ENCODE measurements at regions not wholly inside any gene's neighbourhood (a gene's known extent, or its start where the extent isn't known, plus 50 kb on each side); places are given as distances from the start of the nearest gene placed in this dataset.

DNA sequence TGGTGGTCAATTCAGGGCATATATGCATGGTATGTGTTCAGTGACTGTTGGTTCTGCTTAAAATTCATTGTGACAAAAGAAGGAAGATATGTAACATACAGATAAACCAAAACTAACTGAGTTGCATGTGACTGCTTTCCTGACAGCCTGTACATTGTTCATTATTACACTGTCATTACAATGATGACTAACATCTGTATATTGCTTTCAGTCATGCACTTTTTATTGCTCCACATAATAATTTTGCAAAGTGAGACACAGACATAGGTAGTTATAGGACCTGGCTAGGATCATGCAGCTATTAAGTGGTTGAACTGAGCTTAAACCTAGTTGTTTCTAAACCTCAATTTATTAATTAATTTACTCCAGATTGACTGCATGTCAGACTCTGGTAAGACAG, 703.2 kb downstream of the HDGFL1 start:
- no peak for DNase-seq (ENCODE audit: low read depth in 4 of 4, low spot score in 2 of 4)

DNA sequence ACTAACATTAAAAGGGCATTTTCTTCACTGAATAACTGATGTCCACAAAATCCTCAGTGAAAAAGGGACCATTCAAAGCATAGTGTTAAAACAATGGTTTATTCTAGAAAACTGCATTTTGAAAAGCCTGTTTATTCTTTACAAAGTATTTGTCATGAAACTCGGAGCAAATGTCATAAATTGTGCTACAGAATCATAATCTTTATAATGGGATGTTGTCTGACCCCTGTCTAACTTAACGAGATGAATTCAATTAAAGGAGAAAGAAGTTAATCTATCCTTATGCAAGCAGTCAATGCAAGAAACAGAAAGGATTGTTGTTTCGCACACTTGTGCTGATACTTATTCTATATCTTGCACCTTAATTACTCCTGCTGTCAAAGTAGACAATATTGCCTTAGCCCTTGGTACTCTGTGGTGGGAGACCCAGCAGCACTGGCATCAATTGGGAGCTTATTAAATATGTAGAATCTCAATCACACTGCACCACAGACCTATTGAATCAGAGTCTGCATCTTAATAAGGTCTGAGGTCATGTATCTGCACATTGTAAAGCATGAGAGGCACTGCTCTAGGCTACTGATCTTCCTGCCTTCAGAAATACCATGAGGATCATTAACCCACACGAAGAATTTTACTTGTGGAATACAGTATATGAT, 708.3 kb downstream of the HDGFL1 start:
- no peak for DNase-seq (ENCODE audit: low read depth in 4 of 4, low spot score in 2 of 4)

DNA sequence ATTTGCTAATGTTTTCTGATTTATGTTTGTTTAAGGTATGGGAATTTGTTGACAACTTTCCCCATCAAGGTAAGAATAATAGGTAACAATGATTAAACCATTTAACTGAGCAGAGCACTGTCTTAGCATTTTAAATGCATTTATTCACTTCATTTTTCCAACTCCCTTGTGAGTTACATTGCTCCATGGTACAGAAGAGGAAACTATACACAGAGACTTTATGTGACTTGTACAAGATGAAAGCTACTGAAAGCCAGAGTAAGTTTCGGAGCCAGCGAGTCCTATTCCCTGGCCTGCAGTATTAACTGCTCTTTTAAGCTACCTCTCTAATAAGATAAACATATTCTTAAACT, 708.8 kb downstream of the HDGFL1 start:
- no peak for DNase-seq (ENCODE audit: low read depth in 4 of 4, low spot score in 2 of 4)

DNA sequence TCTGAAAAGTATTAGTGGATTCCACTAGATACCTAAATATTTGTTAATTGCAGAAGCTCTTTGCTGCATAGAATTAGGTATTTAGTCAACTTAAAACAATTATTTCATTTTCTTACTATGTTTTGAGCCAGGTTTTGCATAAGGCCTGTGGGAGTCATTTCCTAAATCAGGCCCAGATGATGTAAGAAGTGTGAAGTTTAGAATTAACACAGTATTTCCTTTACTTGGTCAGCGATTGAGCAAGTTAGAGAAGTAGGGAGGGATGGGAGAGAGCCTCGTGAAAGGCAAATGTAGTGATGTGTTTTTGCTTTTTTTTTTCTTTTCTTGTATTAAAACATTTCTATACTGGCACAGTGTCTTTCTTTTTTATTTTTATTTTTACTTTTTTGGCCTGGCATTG, 711.1 kb downstream of the HDGFL1 start:
- DNase-seq (ENCODE audit: low read depth in 4 of 4, low spot score in 2 of 4): no peak

DNA sequence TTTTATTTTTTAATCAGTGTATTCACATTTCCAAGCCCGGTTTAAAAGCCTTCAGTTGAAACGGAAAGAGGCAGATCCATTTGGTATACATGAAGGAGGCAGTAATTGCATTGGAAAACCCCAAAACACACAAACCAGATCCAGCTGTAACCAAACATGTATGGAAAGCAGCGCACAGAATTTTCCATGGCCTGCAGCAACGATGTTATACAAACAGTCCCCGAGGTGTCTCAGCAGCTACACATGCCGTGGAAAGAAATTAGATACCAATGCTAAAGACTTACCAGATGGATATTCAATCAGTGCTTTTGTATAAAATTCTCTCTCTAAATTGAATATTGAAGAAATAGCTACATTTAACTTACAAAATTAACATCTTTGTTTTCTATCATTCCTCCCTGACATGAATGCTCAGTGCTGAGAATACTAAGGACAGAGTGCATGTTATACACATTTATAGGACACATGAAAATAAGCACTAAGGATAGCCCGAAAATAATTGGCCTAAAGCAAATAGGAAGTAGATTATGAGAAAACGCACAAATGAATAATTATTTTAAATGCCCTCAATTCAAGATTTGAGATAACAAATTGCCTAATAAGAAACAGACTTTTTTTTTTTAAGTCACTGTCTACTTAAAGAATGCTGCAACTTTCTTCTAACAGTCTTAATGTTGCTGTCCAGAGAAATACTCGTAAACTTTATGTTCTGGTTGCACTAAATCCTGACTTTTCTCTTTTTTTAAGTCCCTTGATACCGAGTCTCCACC, 713.1 kb downstream of the HDGFL1 start:
- DNase-seq (ENCODE audit: low read depth in 4 of 4, low spot score in 2 of 4): no peak

DNA sequence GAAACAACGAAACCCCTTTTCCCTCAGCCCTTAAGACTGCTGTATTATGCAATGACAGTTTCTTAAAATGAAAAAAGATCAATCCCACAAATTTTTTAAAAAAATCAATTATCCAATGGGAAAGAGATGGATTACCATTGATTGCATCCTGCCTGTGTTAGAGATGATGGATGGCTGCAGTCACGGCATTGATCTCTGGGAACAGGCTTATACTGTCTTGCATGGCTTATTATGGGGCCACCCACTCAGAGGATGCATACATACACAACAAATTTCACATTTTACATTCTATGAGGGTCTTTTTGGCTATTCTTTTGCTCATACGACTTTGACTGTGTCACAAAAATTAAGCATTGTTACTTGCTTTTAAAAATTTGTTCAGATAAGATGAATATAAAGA, 724.3 kb downstream of the HDGFL1 start:
- no peak for DNase-seq (ENCODE audit: low read depth in 4 of 4, low spot score in 2 of 4)

DNA sequence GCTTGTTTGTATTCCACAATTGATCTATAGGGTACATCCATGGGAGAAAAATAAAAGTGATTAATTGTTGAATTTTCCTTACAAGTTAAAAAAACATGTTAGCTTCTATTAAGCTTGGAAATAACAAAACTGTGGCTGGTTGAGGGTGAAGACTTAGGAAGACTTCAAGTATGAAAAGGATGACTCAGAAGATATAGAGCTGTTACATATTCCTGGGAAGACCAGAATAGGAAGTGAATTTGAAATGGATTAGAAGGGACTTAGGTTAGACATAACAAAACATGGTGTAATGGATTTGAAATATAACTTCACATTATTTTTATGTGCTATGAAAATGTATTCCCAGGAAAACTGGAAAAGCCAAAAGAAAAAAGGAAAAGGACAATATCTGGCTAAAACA, 732.2 kb downstream of the HDGFL1 start:
- no peak for DNase-seq (ENCODE audit: low read depth in 4 of 4, low spot score in 2 of 4)

DNA sequence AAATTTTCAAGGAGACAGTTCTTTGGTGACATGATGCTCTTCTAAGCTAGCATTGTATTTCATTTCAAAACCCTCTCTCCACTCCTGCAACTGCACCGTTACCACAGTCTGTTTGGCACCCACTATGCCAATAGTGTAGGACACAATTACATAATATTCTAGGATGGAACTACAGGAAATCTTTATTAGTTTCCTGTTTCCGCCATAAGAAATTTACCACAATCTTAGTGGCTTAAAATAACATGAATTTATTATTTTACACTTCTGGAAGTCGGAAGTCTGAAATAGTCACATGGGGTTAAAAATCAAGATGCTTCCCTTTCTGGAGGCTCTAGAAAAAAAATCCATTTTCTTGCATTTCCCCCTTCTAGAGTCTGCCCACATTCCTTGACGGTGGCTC, 733.1 kb downstream of the HDGFL1 start:
- no peak for DNase-seq (ENCODE audit: low read depth in 4 of 4, low spot score in 2 of 4)

DNA sequence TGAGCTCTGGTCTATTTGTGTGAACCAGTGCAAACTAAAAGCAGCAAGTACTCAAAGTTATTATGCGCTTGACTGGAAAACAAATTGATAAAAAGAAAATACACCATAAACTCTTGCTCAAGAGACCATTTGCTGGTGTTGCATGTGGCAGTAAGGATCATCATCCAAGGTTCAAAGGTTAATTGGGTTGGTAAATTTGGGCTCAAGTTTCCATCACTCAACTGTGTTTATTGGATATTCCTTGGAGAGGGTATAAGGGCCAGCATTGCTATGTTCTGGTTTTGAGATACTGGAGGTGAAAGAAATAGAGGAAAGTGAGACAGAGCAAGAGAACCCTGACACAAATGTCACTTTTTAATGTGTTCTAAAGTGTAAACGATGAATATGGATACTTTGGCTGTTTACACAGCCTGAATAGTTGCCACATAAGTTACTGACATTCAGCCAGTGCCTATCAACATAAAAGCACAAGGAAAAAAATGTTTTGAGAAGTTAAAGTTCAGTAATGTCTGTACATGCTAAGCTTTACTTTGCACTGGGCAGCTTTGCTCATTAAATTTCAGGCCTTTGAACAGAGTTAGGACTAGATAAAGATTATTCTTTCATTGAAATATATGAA, 736.1 kb downstream of the HDGFL1 start:
- no peak for DNase-seq (ENCODE audit: low read depth in 4 of 4, low spot score in 2 of 4)

DNA sequence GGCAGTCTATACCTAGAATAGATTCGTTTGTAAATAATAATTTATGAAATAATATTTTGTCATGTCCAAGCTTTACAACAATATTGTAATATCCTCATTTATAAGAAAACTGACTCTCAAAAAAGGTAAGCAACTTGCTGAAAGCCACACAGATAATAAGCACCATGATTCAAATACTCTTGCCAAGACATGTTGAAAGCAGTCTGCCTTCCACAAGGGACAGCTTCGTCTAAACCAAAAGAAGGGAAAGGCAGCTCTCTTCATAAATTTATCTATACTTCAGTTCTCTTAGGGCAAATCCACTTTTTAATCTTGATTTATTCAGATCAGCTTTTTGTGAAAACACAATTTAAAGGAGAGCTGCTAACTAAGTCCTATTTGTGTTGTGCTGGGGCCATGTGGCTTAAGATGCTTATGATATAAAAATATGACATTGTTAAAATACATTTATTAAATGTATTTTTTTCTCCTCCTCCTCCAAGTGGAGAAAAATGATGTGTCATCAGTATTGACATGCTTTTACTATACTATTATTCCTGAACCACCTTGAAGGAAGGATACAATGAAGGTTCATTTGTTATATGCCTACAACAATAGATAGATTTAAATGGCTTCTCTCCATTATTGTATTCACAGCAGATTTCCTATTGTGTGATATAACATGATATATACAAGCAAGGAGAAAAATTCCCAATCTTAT, 737.0 kb downstream of the HDGFL1 start:
- DNase-seq (ENCODE audit: low read depth in 4 of 4, low spot score in 2 of 4): no peak

DNA sequence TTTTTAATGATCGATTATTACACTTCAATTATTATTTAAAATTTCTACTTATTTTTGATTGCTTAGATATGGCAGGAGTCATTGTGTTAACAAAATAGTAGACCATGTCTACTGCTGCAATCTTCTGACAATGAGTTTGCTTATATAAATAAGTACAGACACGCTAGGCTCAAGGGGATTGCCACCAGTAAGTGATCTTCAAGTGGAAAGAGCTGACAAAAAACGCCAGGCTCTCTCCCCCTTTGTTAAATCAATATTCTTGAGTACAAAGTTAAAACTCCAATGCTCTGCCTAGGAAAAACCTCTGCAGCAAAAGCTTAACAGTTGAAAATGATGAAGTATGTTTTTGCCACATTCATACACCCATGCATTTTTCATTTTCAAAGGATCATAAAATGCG, 738.1 kb downstream of the HDGFL1 start:
- no peak for DNase-seq (ENCODE audit: low read depth in 4 of 4, low spot score in 2 of 4)

DNA sequence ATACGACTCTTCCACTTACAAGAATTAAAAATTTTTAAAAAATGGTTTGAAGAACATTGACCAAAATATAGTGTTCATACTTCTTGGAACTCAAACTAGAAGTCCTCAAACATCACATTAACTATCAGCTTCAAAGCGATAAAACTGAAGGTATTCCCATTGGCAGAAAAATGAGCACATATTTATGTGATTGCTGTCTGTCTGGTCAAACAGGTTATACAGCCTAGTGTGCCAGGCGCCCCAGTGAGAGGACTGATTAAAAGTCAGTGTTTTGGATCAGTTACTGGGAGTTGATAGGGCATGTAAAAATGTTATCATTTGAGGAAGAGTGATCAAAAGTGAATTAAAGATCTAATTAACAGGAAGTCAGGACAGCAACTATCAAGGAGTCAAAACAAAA, 738.8 kb downstream of the HDGFL1 start:
- DNase-seq (ENCODE audit: low read depth in 4 of 4, low spot score in 2 of 4): no peak

DNA sequence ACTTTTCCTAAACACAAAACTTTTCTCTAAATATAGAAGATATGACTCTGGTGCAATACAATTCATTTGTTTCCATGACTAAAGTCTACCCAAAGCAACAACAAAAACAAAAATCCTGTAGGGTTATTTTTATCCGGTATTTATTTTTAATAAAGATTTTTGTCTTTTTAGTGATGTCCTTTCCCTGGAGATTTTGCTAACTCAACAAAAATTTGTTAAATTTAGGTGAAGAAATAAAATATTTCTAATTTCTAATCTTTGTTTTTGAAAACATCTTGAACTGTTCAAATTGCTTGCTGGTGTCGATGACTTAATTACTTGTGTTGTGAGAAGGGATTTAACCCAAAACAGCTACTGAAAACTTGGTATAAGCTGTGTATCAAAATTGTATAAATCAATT, 741.8 kb downstream of the HDGFL1 start:
- DNase-seq (ENCODE audit: low read depth in 4 of 4, low spot score in 2 of 4): no peak

DNA sequence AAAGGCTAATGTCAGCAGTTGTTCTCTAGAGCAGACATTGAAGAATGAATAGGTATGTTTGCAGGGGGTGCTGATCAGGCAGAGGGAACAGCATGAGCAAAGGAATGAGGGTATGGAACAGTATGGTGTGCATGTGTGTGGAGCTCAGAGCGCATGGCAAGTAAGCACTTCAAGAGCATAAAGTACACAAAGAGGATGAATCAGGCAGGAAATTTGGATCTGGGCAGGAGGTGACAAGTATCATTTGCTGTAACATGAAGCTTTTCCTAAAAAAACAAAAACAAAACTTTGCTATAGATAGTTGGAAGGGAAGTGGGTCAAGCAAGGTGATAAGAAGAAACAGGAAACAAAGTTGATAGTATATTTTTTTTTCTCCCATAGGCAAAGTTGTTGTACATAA, 746.8 kb downstream of the HDGFL1 start:
- no peak for DNase-seq (ENCODE audit: low read depth in 4 of 4, low spot score in 2 of 4)

DNA sequence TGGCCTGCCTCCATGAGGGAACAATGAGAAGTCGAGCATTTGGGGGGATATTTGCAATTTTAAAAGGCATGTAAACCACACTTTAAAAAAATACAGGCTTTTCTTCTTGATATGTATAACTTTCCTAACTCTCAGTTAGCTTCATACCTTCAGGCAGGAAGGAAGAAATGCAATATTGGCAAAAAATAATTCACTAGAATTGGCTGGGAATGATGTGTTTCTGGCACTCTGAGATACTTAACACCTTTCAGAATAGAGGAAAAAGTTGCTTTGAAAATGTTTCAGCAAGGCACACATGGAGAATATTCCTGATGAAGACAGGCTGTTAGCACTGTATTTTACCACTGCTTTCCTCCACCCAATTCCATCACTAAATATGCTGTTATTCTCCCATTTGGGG, 747.6 kb downstream of the HDGFL1 start:
- DNase-seq (ENCODE audit: low read depth in 4 of 4, low spot score in 2 of 4): no peak

DNA sequence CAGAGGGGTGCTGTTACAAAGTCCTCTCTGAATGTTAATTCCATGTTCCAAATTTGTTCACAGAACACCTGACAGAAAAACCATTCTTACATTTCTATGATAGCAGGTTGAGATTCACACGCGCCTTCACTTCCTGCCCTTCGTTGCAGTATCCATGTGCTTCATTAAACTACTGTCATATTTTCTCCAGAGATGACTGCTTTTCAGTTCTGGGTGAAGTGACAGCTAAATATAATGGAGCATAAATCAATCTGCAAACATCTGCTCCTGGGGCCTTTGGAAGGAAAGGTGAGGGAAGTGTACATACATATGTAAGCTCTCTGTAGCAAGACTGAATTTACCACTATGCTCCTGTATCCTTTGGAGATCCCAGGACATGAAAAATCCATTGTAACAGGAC, 750.2 kb downstream of the HDGFL1 start:
- DNase-seq (ENCODE audit: low read depth in 4 of 4, low spot score in 2 of 4): no peak

DNA sequence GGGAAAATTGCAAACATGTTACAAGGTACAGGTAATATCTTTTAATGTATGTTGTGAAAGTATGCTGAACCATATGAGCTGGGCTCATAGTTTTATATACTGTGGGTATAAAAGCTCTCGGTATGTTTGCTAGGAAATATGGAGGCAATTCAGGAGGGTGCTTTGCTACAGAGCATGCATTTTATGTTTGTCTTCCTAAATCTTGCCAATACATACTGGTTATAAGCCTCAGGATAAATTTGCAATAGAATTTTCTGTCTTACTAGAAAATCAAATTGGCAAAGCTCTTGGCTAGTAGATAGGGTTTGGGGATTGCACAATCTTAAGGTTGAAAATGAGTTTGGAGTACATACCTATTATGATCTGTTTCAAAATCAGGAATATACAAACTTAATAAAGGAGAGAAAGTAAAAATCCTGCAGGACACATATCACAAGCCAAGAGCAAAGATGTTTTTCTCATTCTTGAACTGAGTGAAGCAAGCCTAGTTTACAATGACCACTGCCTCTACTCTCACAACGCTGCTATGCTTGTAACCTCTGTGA, 751.2 kb downstream of the HDGFL1 start:
- DNase-seq (ENCODE audit: low read depth in 4 of 4, low spot score in 2 of 4): no peak

DNA sequence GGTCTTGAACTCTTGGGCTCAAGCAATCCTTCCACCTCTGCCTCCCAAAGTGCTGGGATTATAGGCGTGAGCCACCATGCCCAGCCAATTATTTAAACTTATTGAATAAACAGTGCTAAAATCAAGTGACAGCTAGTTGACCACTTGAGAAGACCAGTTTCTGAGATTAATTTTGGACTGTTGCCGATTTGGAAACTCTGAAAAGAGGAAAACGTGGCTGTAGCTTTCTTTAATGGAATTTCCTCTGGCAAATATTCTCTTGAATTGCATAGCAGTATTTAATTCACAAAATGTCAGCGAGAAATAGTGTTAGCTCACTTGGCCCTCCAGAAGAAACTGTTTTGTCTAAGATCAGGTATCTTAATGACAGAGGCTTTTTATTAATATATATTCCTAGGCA, 754.5 kb downstream of the HDGFL1 start:
- DNase-seq (ENCODE audit: low read depth in 4 of 4, low spot score in 2 of 4): no peak

DNA sequence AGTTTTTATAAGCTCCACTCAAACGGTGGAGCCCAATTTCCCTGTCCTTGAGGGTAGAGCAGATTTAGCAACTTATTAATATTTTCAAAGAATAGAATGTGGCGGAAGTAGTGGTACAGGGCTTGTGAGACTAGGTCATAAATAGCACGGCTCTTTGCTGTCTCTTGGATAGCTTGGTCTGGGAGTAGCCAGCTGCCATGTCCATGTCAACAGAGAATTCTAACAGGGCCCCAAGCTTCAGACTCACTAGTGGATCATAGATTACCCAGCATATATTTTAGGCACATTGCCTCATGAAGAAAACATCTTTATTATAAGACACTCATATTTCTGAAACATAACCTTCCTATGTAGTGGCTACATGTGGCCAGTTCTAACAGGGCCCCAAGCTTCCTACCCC, 755.7 kb downstream of the HDGFL1 start:
- no peak for DNase-seq (ENCODE audit: low read depth in 4 of 4, low spot score in 2 of 4)

DNA sequence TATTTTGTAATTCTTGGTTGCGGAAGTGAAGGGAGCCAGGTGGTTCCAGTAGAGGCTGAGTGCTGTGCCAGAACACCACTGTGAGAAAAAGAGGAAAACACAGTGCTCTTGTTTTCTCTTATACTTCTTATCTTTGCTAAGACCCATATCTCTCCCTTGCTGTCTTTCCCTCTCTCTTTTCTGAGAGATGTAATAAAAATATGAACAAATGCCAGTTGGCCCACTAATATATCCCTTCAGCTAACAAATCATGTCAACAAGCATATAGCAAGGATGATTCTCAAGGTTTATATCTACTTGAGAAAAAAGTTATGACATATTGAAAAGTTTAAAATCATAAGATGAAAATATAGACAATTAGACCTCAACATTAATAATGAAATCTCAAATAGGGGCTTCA, 758.3 kb downstream of the HDGFL1 start:
- DNase-seq (ENCODE audit: low read depth in 4 of 4, low spot score in 2 of 4): no peak

DNA sequence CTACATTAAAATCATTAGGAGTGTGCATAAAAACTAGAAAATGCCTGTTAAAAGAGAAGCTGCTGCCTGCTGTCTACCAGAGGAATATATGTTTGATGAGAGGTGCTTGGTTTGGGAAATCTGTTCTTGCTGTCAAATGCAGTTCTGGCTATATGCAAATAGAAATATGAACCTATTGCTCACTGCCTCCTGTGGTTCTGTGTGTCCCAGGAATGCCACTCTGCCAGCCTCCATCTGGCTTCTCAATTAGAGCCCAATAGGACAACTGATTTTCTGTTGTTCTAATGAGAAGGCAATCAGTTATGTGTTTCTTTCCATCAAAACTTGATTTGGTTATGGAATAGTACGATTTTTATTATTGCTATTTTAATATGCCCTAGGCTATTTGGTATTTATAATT, 759.7 kb downstream of the HDGFL1 start:
- no peak for DNase-seq (ENCODE audit: low read depth in 4 of 4, low spot score in 2 of 4)
